CD4-positive, alpha-beta T cell (primary cell): ENCODE measurements at regions not wholly inside any gene's neighbourhood (a gene's known extent, or its start where the extent isn't known, plus 50 kb on each side); places are given as distances from the start of the nearest gene placed in this dataset.

Experiments used
- ATAC-seq: fragments of 200-7000 bp; cut with Tn5 transposase; one replicate; pipeline ENCODE4 v1.10.0; 2022; ENCODE audit warnings: mild to moderate bottlenecking; ENCODE audit not compliant: poor library complexity
- CTCF ChIA-PET: fragments of 350-600 bp; sonication (Branson Sonifier 250); formaldehyde crosslinking; loops from one replicate; lab custom pipeline; 2021; ENCODE audit warnings: antibody characterized with exemption, inconsistent platforms; lab: Charles Lee
- POLR2A ChIA-PET: fragments of 350-600 bp; sonication (Branson Sonifier 250); formaldehyde crosslinking; loops from one replicate; lab custom pipeline; 2021; ENCODE audit warnings: antibody characterized with exemption, inconsistent platforms; lab: Charles Lee
- DNase-seq, 14 experiments: peaks; one replicate each; pipeline ENCODE4 v3.0.0-alpha.2; 2013 to 2020; ENCODE audit warnings: mixed read lengths in 2 of 14
- H3K27ac ChIP-seq, 2 donors: one replicate each; pipeline versions ENCODE4 v1.5.1 to v1.7.0; 2013; ENCODE audit warnings: low read length in 2 of 2, low read depth in 1 of 2, mild to moderate bottlenecking in 1 of 2
- H3K27me3 ChIP-seq, 2 experiments: 1 replicate in 1 of 2; 2 replicates in 1 of 2; pipeline versions ENCODE4 v1.6.1 to v1.7.0; 2013; ENCODE audit warnings: low read length in 2 of 2, control low read depth in 1 of 2, mild to moderate bottlenecking in 1 of 2, moderate library complexity in 1 of 2; ENCODE audit not compliant: insufficient read depth in 2 of 2, control insufficient read depth in 1 of 2
- H3K36me3 ChIP-seq: one replicate; pipeline ENCODE4 v1.6.1; 2013; ENCODE audit warnings: low read length, control low read depth; ENCODE audit not compliant: insufficient read depth
- H3K4me1 ChIP-seq: one replicate; pipeline ENCODE4 v1.6.1; 2013; ENCODE audit warnings: low read length, control low read depth; ENCODE audit not compliant: insufficient read depth
- H3K4me3 ChIP-seq: one replicate; pipeline ENCODE4 v1.5.1; 2013; ENCODE audit warnings: mild to moderate bottlenecking, low read length, moderate library complexity
- H3K9me3 ChIP-seq, 2 experiments: 1 replicate in 1 of 2; 2 replicates in 1 of 2; pipeline versions ENCODE4 v1.6.1 to v1.7.0; 2013; ENCODE audit warnings: low read length in 2 of 2, mild to moderate bottlenecking in 2 of 2, control low read depth in 1 of 2, moderate library complexity in 1 of 2; ENCODE audit not compliant: control insufficient read depth in 1 of 2, insufficient read depth in 1 of 2
- H3K27ac Mint-ChIP-seq: one replicate; pipeline ENCODE4 v1.8.0; 2020; ENCODE audit warnings: mixed read lengths
- H3K27me3 Mint-ChIP-seq: one replicate; pipeline ENCODE4 v1.8.0; 2021; ENCODE audit warnings: mixed read lengths
- H3K36me3 Mint-ChIP-seq: one replicate; pipeline ENCODE4 v1.8.0; 2021; ENCODE audit warnings: low read depth, mixed read lengths
- H3K4me1 Mint-ChIP-seq: one replicate; pipeline ENCODE4 v1.8.0; 2021; ENCODE audit warnings: low read depth, mixed read lengths
- H3K4me3 Mint-ChIP-seq: one replicate; pipeline ENCODE4 v1.8.0; 2020; ENCODE audit warnings: mild to moderate bottlenecking, mixed read lengths
- H3K9me3 Mint-ChIP-seq: one replicate; pipeline ENCODE4 v1.8.0; 2020; ENCODE audit warnings: mixed read lengths
- intact Hi-C, 2 experiments: fragments of 100-400 bp; cut with DNase I in 1 of 2; cut with micrococcal nuclease in 1 of 2; formaldehyde crosslinking; loops; one replicate each; pipeline versions ENCODE4 v1.15.1 to v1.9.0; 2023 to 2025; cut with DNase I, micrococcal nuclease
- TF ChIP-seq, protein P1 (sequence below): fragments of 200-600 bp; IDR thresholded peaks from one replicate; pipeline ENCODE4 v1.8.0; 2022; ENCODE audit warnings: antibody characterized with exemption, mild to moderate bottlenecking

DNA sequence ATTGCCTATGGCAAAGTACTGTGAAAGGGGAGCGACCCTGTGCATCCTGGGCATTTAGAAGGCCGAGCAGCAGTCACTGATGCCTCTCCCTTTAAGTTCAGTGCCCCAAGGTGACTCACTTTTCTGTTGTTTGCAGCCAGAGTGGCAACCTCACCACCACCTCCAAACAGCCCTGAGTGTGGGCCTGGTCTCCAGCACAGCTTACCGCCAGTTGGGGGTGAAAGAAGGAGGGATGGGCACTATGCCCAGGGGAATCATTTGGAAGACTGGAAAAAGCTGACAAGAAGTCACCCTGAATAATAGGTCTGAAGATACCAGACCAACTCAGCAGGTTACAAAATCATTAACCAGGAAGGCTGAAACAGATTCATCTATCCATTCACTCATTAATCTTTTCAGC lies 571.8 kb downstream of the EPHB1 start:
- Histone ChIP-seq H3K36me3 (no peaks in the 10 kb centered on the region), H3K4me1 (no peaks in the 10 kb centered on the region), H3K9me3 (no peaks in the 10 kb centered on the region), H3K27me3 (no peaks in the 10 kb centered on the region), H3K27ac (no peak overlapping the region), H3K4me3 (no peak overlapping the region)
- TF ChIP-seq, protein P1, sequence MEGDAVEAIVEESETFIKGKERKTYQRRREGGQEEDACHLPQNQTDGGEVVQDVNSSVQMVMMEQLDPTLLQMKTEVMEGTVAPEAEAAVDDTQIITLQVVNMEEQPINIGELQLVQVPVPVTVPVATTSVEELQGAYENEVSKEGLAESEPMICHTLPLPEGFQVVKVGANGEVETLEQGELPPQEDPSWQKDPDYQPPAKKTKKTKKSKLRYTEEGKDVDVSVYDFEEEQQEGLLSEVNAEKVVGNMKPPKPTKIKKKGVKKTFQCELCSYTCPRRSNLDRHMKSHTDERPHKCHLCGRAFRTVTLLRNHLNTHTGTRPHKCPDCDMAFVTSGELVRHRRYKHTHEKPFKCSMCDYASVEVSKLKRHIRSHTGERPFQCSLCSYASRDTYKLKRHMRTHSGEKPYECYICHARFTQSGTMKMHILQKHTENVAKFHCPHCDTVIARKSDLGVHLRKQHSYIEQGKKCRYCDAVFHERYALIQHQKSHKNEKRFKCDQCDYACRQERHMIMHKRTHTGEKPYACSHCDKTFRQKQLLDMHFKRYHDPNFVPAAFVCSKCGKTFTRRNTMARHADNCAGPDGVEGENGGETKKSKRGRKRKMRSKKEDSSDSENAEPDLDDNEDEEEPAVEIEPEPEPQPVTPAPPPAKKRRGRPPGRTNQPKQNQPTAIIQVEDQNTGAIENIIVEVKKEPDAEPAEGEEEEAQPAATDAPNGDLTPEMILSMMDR = no peak
- ATAC-seq = no peak
- Mint-ChIP-seq H3K9me3 (peaks cover 2% of the 10 kb centered on the region), H3K36me3 (no peaks in the 10 kb centered on the region), H3K4me3 (no peak overlapping the region), H3K4me1 (no peaks in the 10 kb centered on the region), H3K27me3 (no peaks in the 10 kb centered on the region), H3K27ac (no peak overlapping the region)
- CTCF ChIA-PET = no interaction called here
- intact Hi-C loops = no loop called here
- POLR2A ChIA-PET = no interaction called here
- DNase-seq = no peak

DNA sequence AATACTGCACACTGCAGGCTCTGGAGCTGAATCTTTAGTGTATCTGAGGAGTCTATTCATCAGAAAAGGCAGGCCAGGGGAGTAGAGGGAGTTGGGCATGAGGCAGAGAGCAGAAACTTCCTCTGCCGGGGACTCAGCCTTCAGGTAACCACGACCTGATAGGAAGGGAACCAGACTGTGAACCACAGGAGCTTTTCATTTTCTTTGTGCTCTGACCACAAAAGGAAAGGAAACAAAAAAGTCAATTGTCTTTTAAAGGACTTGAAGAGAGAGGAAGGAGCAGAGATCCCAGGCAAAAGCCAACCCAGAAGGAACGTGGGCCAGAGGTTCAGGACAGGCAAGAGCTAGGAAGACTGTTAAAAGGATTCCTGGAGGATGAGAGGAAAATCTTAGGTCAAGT lies 573.3 kb downstream of the EPHB1 start:
- H3K4me3 ChIP-seq = no peak overlapping the region
- Mint-ChIP-seq H3K4me3 (no peak overlapping the region), H3K4me1 (no peaks in the 10 kb centered on the region), H3K36me3 (no peaks in the 10 kb centered on the region), H3K27ac (no peak overlapping the region), H3K27me3 (no peaks in the 10 kb centered on the region), H3K9me3 (peaks cover 2% of the 10 kb centered on the region)
- no peaks in the 10 kb centered on the region for H3K27me3 ChIP-seq
- TF ChIP-seq, protein P1 = no peak
- ChIA-PET CTCF (no interaction called here), POLR2A (no interaction called here)
- no peak for ATAC-seq
- no peaks in the 10 kb centered on the region for H3K36me3 ChIP-seq
- H3K27ac ChIP-seq = no peak overlapping the region
- no peak for DNase-seq
- H3K9me3 ChIP-seq = no peaks in the 10 kb centered on the region
- H3K4me1 ChIP-seq = no peaks in the 10 kb centered on the region
- intact Hi-C loops = no loop called here

- peaks cover 0 to under 1% of the 10 kb centered on the region in 2 experiments for H3K9me3 ChIP-seq
- Mint-ChIP-seq H3K4me1 (no peaks in the 10 kb centered on the region), H3K36me3 (no peaks in the 10 kb centered on the region), H3K27ac (no peak overlapping the region), H3K9me3 (peaks cover 2% of the 10 kb centered on the region), H3K27me3 (no peaks in the 10 kb centered on the region), H3K4me3 (no peak overlapping the region)
- no peak overlapping the region for H3K4me3 ChIP-seq
- H3K27ac ChIP-seq = no peak overlapping the region
- no peaks in the 10 kb centered on the region for H3K27me3 ChIP-seq
- H3K4me1 ChIP-seq = no peaks in the 10 kb centered on the region
- no peaks in the 10 kb centered on the region for H3K36me3 ChIP-seq
- no peak for ATAC-seq
- no peak for DNase-seq
- ChIA-PET POLR2A (no interaction called here), CTCF (no interaction called here)
- intact Hi-C loops = no loop called here
- TF ChIP-seq, protein P1 = no peak
Measured at GRCh38 chr3:135368781-135369180, 573.7 kb downstream of the EPHB1 start.
